SK-N-SH treated with all-trans-retinoic acid at 6 μM for 48 hours (cell line): ENCODE measurements at regions not wholly inside any gene's neighbourhood (a gene's known extent, or its start where the extent isn't known, plus 50 kb on each side); places are given as distances from the start of the nearest gene placed in this dataset.

Experiments
- ATAC-seq: fragments of 200-7000 bp; cut with Tn5 transposase; 3 replicates; pipeline ENCODE4 v1.9.1; 2020; ENCODE audit warnings: mild to moderate bottlenecking, moderate library complexity
- ARNTL ChIP-seq: fragments of 450-650 bp; formaldehyde crosslinking; IDR thresholded peaks from 2 replicates; pipeline ENCODE4 v1.5.0; 2020; ENCODE audit warnings: low read depth, mild to moderate bottlenecking, moderate library complexity, borderline replicate concordance
- BACH2 ChIP-seq: fragments of 250-450 bp; sonication (Bioruptor Pico); IDR thresholded peaks from 2 replicates; pipeline ENCODE4 v1.9.0; 2021; ENCODE audit warnings: mild to moderate bottlenecking, borderline replicate concordance
- CSDC2 ChIP-seq: fragments of 250-450 bp; sonication (Bioruptor Pico); IDR thresholded peaks from 2 replicates; pipeline ENCODE4 v1.5.0; 2020; ENCODE audit warnings: mild to moderate bottlenecking, moderate library complexity
- ESRRG ChIP-seq: fragments of 250-450 bp; sonication (Bioruptor Pico); IDR thresholded peaks from 2 replicates; pipeline ENCODE4 v1.6.1; 2021; ENCODE audit warnings: mild to moderate bottlenecking
- GLIS3 ChIP-seq: fragments of 250-450 bp; sonication (Bioruptor Pico); IDR thresholded peaks from 2 replicates; pipeline ENCODE4 v1.5.0; 2020; ENCODE audit warnings: mild to moderate bottlenecking, moderate library complexity
- ISL1 ChIP-seq: fragments of 250-450 bp; sonication (Bioruptor Pico); IDR thresholded peaks from 2 replicates; pipeline ENCODE4 v2.1.2; 2022; ENCODE audit warnings: mild to moderate bottlenecking, moderate library complexity
- OSR1 ChIP-seq: fragments of 250-450 bp; sonication (Bioruptor Pico); IDR thresholded peaks from 2 replicates; pipeline ENCODE4 v1.8.0; 2022; ENCODE audit warnings: moderate library complexity, mild to moderate bottlenecking, inconsistent platforms
- PPARA ChIP-seq: fragments of 250-450 bp; sonication (Bioruptor Pico); IDR thresholded peaks from 2 replicates; pipeline ENCODE4 v1.5.0; 2020; ENCODE audit warnings: mild to moderate bottlenecking, borderline replicate concordance
- RARB ChIP-seq: fragments of 250-450 bp; sonication (Bioruptor Pico); IDR thresholded peaks from 2 replicates; pipeline ENCODE4 v1.8.0; 2021; ENCODE audit warnings: mild to moderate bottlenecking, moderate library complexity
- SNAI2 ChIP-seq: fragments of 250-450 bp; sonication (Bioruptor Pico); IDR thresholded peaks from 2 replicates; pipeline ENCODE4 v1.5.0; 2020; ENCODE audit warnings: mild to moderate bottlenecking, moderate library complexity
- TOX ChIP-seq: fragments of 250-450 bp; sonication (Bioruptor Pico); IDR thresholded peaks from 2 replicates; pipeline ENCODE4 v1.8.0; 2021; ENCODE audit warnings: mild to moderate bottlenecking, moderate library complexity, borderline replicate concordance
- TSHZ2 ChIP-seq: fragments of 250-450 bp; sonication (Bioruptor Pico); IDR thresholded peaks from 2 replicates; pipeline ENCODE4 v1.5.0; 2020; ENCODE audit warnings: mild to moderate bottlenecking, moderate library complexity
- ZC3H10 ChIP-seq: fragments of 250-450 bp; sonication (Bioruptor Pico); IDR thresholded peaks from 2 replicates; pipeline ENCODE4 v1.5.1; 2021; ENCODE audit warnings: mild to moderate bottlenecking, moderate library complexity
- ZFP3 ChIP-seq: fragments of 250-450 bp; sonication (Bioruptor Pico); IDR thresholded peaks from 2 replicates; pipeline ENCODE4 v1.5.0; 2020; ENCODE audit warnings: mild to moderate bottlenecking, moderate library complexity
- ZFP30 ChIP-seq: fragments of 450-650 bp; formaldehyde crosslinking; IDR thresholded peaks from 2 replicates; pipeline ENCODE4 v1.5.0; 2022; ENCODE audit warnings: mild to moderate bottlenecking, moderate library complexity
- ZNF565 ChIP-seq: fragments of 450-650 bp; formaldehyde crosslinking; conservative IDR thresholded peaks from 2 replicates; pipeline ENCODE4 v1.5.0; 2020; ENCODE audit warnings: low read depth, mild to moderate bottlenecking, moderate library complexity
- ZNF70 ChIP-seq: fragments of 450-650 bp; formaldehyde crosslinking; IDR thresholded peaks from 2 replicates; pipeline ENCODE4 v1.5.0; 2020; ENCODE audit warnings: mild to moderate bottlenecking, moderate library complexity
- ZNF8 ChIP-seq: fragments of 450-650 bp; formaldehyde crosslinking; IDR thresholded peaks from 2 replicates; pipeline ENCODE4 v1.5.0; 2020; ENCODE audit warnings: mild to moderate bottlenecking, moderate library complexity
- TF ChIP-seq, protein P1 (sequence below): fragments of 250-450 bp; sonication (Bioruptor Pico); IDR thresholded peaks from 2 replicates; pipeline ENCODE4 v1.8.0; 2020; ENCODE audit warnings: mild to moderate bottlenecking, moderate library complexity, borderline replicate concordance
- TF ChIP-seq, protein P2 (sequence below): fragments of 250-450 bp; sonication (Bioruptor Pico); IDR thresholded peaks from 2 replicates; pipeline ENCODE4 v1.5.1; 2020; ENCODE audit warnings: low read depth, mild to moderate bottlenecking, moderate library complexity
- TF ChIP-seq, protein P3 (sequence below): fragments of 250-450 bp; sonication (Bioruptor Pico); IDR thresholded peaks from 2 replicates; pipeline ENCODE4 v1.8.0; 2021; ENCODE audit warnings: low read depth, mild to moderate bottlenecking, moderate library complexity, borderline replicate concordance

DNA sequence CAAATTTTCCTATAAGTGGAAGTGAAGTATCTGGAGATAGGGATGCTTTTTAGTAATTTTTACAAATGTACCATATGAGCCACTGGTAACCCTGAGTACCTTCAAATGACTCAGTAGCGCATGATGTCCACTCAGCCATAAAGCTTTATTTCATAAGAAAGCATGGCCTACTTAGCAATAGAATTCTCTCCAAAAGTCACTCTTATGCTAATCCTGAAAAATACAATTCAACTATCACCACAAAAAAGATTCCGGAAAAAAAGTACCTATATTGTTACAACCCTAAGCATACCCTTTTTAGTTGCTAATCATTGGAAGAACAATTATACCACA, 732.2 kb downstream of the SOCS6 start (continued):
- TF ChIP-seq, protein P1, sequence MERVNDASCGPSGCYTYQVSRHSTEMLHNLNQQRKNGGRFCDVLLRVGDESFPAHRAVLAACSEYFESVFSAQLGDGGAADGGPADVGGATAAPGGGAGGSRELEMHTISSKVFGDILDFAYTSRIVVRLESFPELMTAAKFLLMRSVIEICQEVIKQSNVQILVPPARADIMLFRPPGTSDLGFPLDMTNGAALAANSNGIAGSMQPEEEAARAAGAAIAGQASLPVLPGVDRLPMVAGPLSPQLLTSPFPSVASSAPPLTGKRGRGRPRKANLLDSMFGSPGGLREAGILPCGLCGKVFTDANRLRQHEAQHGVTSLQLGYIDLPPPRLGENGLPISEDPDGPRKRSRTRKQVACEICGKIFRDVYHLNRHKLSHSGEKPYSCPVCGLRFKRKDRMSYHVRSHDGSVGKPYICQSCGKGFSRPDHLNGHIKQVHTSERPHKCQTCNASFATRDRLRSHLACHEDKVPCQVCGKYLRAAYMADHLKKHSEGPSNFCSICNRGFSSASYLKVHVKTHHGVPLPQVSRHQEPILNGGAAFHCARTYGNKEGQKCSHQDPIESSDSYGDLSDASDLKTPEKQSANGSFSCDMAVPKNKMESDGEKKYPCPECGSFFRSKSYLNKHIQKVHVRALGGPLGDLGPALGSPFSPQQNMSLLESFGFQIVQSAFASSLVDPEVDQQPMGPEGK (CRISPR knock-in tag), result no peak
- no peak for TF ChIP-seq OSR1
- no peak for TF ChIP-seq ZC3H10

GRCh38 chr18:71020342-71021029, 731.6 kb downstream of the SOCS6 start:
- ATAC-seq, result no peak
- TF ChIP-seq ESRRG (CRISPR knock-in tag), result no peak
- TF ChIP-seq RARB, result no peak
- TF ChIP-seq ZC3H10, result no peak
- TF ChIP-seq ZFP30 (CRISPR knock-in tag), result no peak
- no peak for TF ChIP-seq PPARA (CRISPR knock-in tag)
- no peak for TF ChIP-seq TSHZ2 (CRISPR knock-in tag)
- TF ChIP-seq ISL1, result no peak
- no peak for TF ChIP-seq SNAI2 (CRISPR knock-in tag)
- no peak for TF ChIP-seq TOX (CRISPR knock-in tag)
- no peak for TF ChIP-seq BACH2 (CRISPR knock-in tag)
- TF ChIP-seq GLIS3 (CRISPR knock-in tag), result no peak
- TF ChIP-seq OSR1, result no peak
- TF ChIP-seq, protein P2, sequence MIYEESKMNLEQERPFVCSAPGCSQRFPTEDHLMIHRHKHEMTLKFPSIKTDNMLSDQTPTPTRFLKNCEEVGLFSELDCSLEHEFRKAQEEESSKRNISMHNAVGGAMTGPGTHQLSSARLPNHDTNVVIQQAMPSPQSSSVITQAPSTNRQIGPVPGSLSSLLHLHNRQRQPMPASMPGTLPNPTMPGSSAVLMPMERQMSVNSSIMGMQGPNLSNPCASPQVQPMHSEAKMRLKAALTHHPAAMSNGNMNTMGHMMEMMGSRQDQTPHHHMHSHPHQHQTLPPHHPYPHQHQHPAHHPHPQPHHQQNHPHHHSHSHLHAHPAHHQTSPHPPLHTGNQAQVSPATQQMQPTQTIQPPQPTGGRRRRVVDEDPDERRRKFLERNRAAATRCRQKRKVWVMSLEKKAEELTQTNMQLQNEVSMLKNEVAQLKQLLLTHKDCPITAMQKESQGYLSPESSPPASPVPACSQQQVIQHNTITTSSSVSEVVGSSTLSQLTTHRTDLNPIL, result no peak
- TF ChIP-seq, protein P3, sequence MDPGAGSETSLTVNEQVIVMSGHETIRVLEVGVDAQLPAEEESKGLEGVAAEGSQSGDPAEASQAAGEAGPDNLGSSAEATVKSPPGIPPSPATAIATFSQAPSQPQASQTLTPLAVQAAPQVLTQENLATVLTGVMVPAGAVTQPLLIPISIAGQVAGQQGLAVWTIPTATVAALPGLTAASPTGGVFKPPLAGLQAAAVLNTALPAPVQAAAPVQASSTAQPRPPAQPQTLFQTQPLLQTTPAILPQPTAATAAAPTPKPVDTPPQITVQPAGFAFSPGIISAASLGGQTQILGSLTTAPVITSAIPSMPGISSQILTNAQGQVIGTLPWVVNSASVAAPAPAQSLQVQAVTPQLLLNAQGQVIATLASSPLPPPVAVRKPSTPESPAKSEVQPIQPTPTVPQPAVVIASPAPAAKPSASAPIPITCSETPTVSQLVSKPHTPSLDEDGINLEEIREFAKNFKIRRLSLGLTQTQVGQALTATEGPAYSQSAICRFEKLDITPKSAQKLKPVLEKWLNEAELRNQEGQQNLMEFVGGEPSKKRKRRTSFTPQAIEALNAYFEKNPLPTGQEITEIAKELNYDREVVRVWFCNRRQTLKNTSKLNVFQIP (CRISPR knock-in tag), result no peak

DNA sequence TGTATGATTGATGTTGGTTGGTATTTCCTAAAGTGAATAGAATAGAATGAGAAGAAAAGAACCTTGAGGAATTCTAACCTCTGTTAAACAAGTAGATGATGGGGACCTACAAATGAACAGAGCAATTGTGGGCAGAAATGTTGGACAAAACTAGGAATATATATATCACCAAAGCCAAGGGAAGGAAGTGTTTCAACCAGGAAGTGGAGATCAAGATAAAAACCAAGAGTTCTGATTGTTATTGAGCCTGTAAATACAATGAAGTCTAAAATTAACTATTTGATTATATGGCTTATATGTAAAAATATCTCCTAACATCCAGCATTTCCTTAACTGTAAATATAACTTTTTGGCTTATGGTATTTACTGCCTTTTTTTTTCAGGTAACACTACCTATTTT, 730.0 kb downstream of the SOCS6 start:
- ATAC-seq, result no peak
- TF ChIP-seq BACH2 (CRISPR knock-in tag), result no peak
- no peak for TF ChIP-seq TSHZ2 (CRISPR knock-in tag)
- no peak for TF ChIP-seq GLIS3 (CRISPR knock-in tag)
- no peak for TF ChIP-seq TOX (CRISPR knock-in tag)
- TF ChIP-seq ZFP30 (CRISPR knock-in tag), result no peak
- TF ChIP-seq OSR1, result no peak
- TF ChIP-seq ARNTL (CRISPR knock-in tag), result no peak
- TF ChIP-seq ZNF8 (CRISPR knock-in tag), result no peak
- no peak for TF ChIP-seq PPARA (CRISPR knock-in tag)
- TF ChIP-seq ZNF70 (CRISPR knock-in tag), result no peak
- no peak for TF ChIP-seq SNAI2 (CRISPR knock-in tag)
- TF ChIP-seq ESRRG (CRISPR knock-in tag), result no peak
- no peak for TF ChIP-seq ZC3H10
- TF ChIP-seq, protein P2, result no peak
- no peak for TF ChIP-seq RARB
- TF ChIP-seq CSDC2 (CRISPR knock-in tag), result no peak
- TF ChIP-seq ZFP3, result no peak
- TF ChIP-seq, protein P1 (CRISPR knock-in tag), result no peak
- TF ChIP-seq ZNF565 (CRISPR knock-in tag), result no peak
